ENCODE measurements at regions not wholly inside any gene's neighbourhood (a gene's known extent, or its start where the extent isn't known, plus 50 kb on each side); places are given as distances from the start of the nearest gene placed in this dataset.
"Not testable (repeated sequence)": the region's sequence is repeated elsewhere in the genome, so short reads cannot be mapped to it uniquely, and the experiment has no call there.

GRCh38 chrY:9260426-9260825, 76.8 kb upstream of the TSPY4 start:
- Histone ChIP-seq H3K27ac (ENCODE audit: low read depth in 1 of 3, low read length in 2 of 3) (no peak overlapping the region), H3K4me3 (ENCODE audit: low read depth in 1 of 3, low read length in 3 of 3) (no peak overlapping the region), H3K36me3 (ENCODE audit: control insufficient read depth in 3 of 3, insufficient read depth in 2 of 3, low read depth in 1 of 3, low read length in 3 of 3) (no peaks in the 10 kb centered on the region), H3K9me3 (ENCODE audit: control insufficient read depth in 2 of 2, insufficient read depth in 1 of 2, low read depth in 1 of 2, low read length in 1 of 2) (peaks cover 0 to 5% of the 10 kb centered on the region in 2 donors), H3K27me3 (ENCODE audit: control insufficient read depth in 3 of 3, insufficient read depth in 3 of 3, low read length in 3 of 3) (no peaks in the 10 kb centered on the region), H3K4me1 (ENCODE audit: control insufficient read depth in 3 of 3, insufficient read depth in 2 of 3, low read depth in 1 of 3, low read length in 2 of 3) (no peaks in the 10 kb centered on the region)
- 59 to 76% methylated on average over 4 of the region's 4 CpGs; no CpG with 5 or more reads in 1 of the 3 donors for WGBS, 3 donors
- DNase-seq (no peak), FAIRE-seq (no peak)

- no peak for FAIRE-seq
- 59 to 74% methylated on average over 3 of the region's 3 CpGs; no CpG with 5 or more reads in 1 of the 3 donors for WGBS, 3 donors
- DNase-seq, result no peak
Observed at GRCh38 chrY:9265551-9265950, 71.7 kb upstream of the TSPY4 start.

GRCh38 chrY:9270351-9270750, 66.9 kb upstream of the TSPY4 start:
- H3K27me3 ChIP-seq (ENCODE audit: control insufficient read depth in 3 of 3, insufficient read depth in 3 of 3, low read length in 3 of 3); H3K4me1 ChIP-seq (ENCODE audit: control insufficient read depth in 3 of 3, insufficient read depth in 2 of 3, low read depth in 1 of 3, low read length in 2 of 3); H3K36me3 ChIP-seq (ENCODE audit: control insufficient read depth in 3 of 3, insufficient read depth in 2 of 3, low read depth in 1 of 3, low read length in 3 of 3); H3K9me3 ChIP-seq (ENCODE audit: control insufficient read depth in 2 of 2, insufficient read depth in 1 of 2, low read depth in 1 of 2, low read length in 1 of 2); DNase-seq; H3K4me3 ChIP-seq (ENCODE audit: low read depth in 1 of 3, low read length in 3 of 3); FAIRE-seq; H3K27ac ChIP-seq (ENCODE audit: low read depth in 1 of 3, low read length in 2 of 3): not testable (repeated sequence)
- 90 to 100% methylated on average over 2 to 3 of the region's 3 CpGs; no CpG with 5 or more reads in 1 of the 3 donors for WGBS, 3 donors

More at GRCh38 chrY:9265551-9265950, 71.7 kb upstream of the TSPY4 start:
- Histone ChIP-seq H3K4me1 (ENCODE audit: control insufficient read depth in 3 of 3, insufficient read depth in 2 of 3, low read depth in 1 of 3, low read length in 2 of 3) (no peaks in the 10 kb centered on the region), H3K4me3 (ENCODE audit: low read depth in 1 of 3, low read length in 3 of 3) (no peak overlapping the region), H3K9me3 (ENCODE audit: control insufficient read depth in 2 of 2, insufficient read depth in 1 of 2, low read depth in 1 of 2, low read length in 1 of 2) (peaks cover 0 to under 1% of the 10 kb centered on the region in 2 donors), H3K27me3 (ENCODE audit: control insufficient read depth in 3 of 3, insufficient read depth in 3 of 3, low read length in 3 of 3) (no peaks in the 10 kb centered on the region), H3K36me3 (ENCODE audit: control insufficient read depth in 3 of 3, insufficient read depth in 2 of 3, low read depth in 1 of 3, low read length in 3 of 3) (no peaks in the 10 kb centered on the region), H3K27ac (ENCODE audit: low read depth in 1 of 3, low read length in 2 of 3) (no peak overlapping the region)

DNA sequence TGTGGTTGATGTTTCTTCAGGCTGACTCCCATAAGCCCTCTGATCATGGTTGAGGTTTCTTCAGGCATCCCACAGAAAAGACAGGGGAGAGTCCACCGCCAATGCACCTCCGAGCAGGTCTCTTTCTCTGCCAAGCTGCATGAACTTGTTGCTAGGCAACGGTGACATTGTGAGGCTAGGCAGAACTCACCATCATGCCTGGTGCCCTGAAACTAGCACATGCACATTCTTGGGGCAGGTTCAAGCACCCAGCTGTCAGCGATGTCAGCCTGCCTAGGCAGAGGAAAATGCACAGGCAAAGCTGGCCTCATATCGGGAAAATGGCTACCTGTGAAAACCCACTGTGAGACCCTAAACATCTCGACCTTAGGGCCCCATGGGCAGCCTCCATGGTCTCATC, 64.4 kb upstream of the TSPY4 start:
- not testable (repeated sequence) for FAIRE-seq; H3K27me3 ChIP-seq (ENCODE audit: control insufficient read depth in 3 of 3, insufficient read depth in 3 of 3, low read length in 3 of 3); H3K36me3 ChIP-seq (ENCODE audit: control insufficient read depth in 3 of 3, insufficient read depth in 2 of 3, low read depth in 1 of 3, low read length in 3 of 3); H3K4me1 ChIP-seq (ENCODE audit: control insufficient read depth in 3 of 3, insufficient read depth in 2 of 3, low read depth in 1 of 3, low read length in 2 of 3); H3K9me3 ChIP-seq (ENCODE audit: control insufficient read depth in 2 of 2, insufficient read depth in 1 of 2, low read depth in 1 of 2, low read length in 1 of 2); H3K27ac ChIP-seq (ENCODE audit: low read depth in 1 of 3, low read length in 2 of 3); DNase-seq; H3K4me3 ChIP-seq (ENCODE audit: low read depth in 1 of 3, low read length in 3 of 3)
- WGBS, 3 donors, result 67 to 83% methylated on average over 6 of the region's 6 CpGs; no CpG with 5 or more reads in 1 of the 3 donors

DNA sequence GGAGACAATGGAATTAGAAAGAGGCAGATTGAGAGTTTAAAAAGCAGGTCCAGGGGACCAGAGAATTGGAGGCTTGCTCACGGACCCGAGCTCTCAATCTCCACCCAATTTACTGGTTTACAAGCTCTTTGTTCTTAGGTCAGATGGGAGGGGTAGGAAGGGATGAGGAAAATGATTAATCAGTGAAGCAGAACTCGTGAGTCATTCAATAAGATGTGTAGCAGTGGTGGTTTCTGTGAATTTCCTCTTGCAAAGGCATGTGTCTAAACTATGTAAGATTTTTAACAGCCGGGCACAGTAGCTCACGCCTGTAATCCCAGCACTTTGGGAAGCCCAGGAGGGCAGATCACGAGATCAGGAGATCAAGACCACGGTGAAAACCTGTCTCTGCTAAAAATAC, 58.4 kb upstream of the TSPY4 start:
- DNase-seq; FAIRE-seq; H3K27me3 ChIP-seq (ENCODE audit: control insufficient read depth in 3 of 3, insufficient read depth in 3 of 3, low read length in 3 of 3); H3K4me1 ChIP-seq (ENCODE audit: control insufficient read depth in 3 of 3, insufficient read depth in 2 of 3, low read depth in 1 of 3, low read length in 2 of 3); H3K4me3 ChIP-seq (ENCODE audit: low read depth in 1 of 3, low read length in 3 of 3); H3K27ac ChIP-seq (ENCODE audit: low read depth in 1 of 3, low read length in 2 of 3); H3K9me3 ChIP-seq (ENCODE audit: control insufficient read depth in 2 of 2, insufficient read depth in 1 of 2, low read depth in 1 of 2, low read length in 1 of 2); H3K36me3 ChIP-seq (ENCODE audit: control insufficient read depth in 3 of 3, insufficient read depth in 2 of 3, low read depth in 1 of 3, low read length in 3 of 3): not testable (repeated sequence)
- 26 to 36% methylated on average over 7 of the region's 7 CpGs; no CpG with 5 or more reads in 1 of the 3 donors for WGBS, 3 donors

All from small intestine (tissue), 7 donors.